GM19328 (cell line): ENCODE measurements at regions not wholly inside any gene's neighbourhood (a gene's known extent, or its start where the extent isn't known, plus 50 kb on each side); places are given as distances from the start of the nearest gene placed in this dataset.

Experiments used
- ATAC-seq: cut with Tn5 transposase; IDR thresholded peaks from one replicate; pipeline ENCODE4 v1.9.1; 2021; ENCODE audit warnings: mild to moderate bottlenecking, moderate library complexity; ENCODE audit not compliant: unreplicated experiment

DNA sequence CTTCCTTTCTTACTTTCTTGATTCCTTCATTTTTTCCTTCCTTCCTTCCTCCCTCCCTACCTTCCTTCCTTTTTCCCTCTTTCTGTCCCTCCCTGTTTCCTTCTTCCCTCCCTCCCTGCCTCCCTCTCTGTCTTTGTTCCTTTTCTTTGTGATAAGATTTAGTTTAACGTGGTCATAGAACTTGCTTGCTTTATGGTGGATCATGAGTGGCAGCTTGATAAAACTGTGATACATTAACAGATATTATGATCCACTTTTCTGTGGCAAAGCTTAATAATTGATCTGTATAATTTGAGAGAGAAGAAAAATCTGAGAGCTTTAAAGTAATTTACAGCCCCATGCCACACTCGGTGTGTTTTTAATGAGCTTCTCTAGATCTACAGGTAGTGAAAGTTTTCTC is 280.5 kb downstream of the RNF144B start:
- ATAC-seq: no peak

GRCh38 chr6:18668994-18669393 is 281.8 kb downstream of the RNF144B start:
- ATAC-seq: no peak

- ATAC-seq: no peak
Measured at GRCh38 chr6:18672852-18673251, 285.7 kb downstream of the RNF144B start.

- no peak for ATAC-seq
Measured at GRCh38 chr6:18674346-18674745, 287.2 kb downstream of the RNF144B start.

- no peak for ATAC-seq
Measured at GRCh38 chr6:18675881-18676280, 288.7 kb downstream of the RNF144B start.

DNA sequence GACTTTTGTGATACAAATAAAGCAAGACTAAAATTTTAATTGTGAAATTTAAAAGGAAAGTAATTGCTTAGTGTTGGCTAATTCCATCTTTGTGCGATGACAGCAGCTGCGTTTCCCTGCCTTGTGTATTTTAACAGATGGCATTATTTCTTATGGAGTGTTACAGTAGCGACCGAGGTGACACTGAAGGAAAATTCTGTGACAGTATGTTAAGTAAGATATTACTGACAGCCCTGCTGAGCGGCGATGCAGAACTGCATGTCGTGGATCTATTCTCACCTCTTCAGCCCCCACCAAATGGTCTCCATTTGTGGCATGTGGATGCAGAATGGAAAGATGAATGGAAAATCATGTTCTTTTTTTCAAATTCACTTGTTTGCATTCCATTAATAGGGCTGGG is 289.4 kb downstream of the RNF144B start:
- ATAC-seq: no peak

GRCh38 chr6:18680842-18681241 is 293.7 kb downstream of the RNF144B start:
- no peak for ATAC-seq

GRCh38 chr6:18681832-18682503 is 294.8 kb downstream of the RNF144B start:
- no peak for ATAC-seq

GRCh38 chr6:18684343-18684742 is 297.2 kb downstream of the RNF144B start:
- ATAC-seq: no peak

DNA sequence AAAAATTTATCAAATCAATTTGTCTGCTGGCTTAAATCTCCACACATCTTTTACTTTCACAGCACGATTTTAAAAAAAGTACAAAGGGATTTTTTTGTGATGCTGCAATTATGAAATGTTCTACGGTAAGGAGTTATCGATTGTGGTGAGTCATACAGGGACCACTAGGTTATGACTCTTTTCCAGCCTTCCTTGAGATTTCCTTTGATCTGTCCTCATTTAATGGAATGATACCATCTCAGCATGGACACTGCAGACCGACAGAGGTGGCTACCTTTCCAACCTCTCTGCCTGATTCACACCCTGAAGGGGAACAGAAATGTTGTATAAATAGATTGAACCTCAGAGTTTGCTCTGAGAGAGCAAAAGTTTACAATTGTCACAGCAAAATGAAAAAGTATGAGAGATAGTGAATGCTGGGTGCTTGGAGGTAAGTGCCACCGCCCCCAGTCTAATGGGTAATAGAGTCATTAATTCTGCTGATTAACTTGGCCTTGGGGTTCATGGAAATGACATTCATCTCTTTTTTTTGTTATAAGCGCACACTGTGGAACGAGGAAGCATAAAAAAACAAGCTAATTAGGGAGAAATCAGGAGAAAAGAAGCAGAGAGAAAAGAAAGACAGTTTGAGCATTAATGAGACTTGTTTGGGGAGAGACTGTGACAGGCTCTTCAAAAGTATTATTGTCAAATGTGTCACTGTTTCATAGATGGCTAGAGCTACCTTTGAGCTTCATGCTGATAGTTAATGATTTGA is 306.0 kb downstream of the RNF144B start:
- no peak for ATAC-seq

DNA sequence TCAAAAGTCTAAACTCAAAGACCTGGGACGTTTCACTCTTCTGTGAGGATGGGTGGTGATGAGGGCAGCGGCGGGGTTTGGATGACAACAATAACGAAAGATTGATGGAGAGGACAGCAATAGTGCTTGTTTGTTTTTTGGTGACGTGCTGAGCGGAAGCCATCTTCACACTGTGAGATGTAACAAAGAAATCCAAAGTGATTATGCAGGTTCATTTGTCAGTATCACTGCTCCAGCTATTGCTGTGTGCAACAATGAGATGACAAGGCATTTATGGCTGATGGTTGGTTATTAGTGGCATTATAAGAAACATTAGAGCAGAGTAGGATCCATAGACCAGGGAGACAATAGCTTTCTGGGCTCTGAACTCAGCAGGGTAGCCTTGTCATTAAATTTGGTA is 306.7 kb downstream of the RNF144B start:
- ATAC-seq: no peak

DNA sequence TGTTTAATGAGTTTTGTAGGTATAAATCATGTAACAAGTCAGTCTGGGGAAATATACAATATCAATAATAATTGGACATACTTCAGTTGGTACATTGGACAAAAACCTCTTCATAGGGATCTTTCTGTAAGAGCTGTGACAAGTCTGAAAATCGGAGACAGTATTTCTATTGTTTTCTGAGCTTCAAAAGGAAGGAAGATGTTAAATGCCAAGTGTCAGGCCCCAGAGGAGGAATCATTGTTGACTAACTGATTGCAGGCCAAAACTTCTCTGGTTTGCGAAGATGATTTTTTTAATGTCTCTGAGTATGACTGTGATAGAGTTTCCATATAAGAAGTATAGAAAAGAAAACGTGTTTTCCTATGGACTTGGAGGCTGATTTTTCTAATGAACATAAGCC is 316.4 kb downstream of the RNF144B start:
- ATAC-seq: no peak

- no peak for ATAC-seq
Measured at GRCh38 chr6:18707714-18708439, 320.7 kb downstream of the RNF144B start.

- ATAC-seq: no peak
Measured at GRCh38 chr6:18712595-18712994, 325.4 kb downstream of the RNF144B start.

GRCh38 chr6:18720075-18720474 is 332.9 kb downstream of the RNF144B start:
- no peak for ATAC-seq

DNA sequence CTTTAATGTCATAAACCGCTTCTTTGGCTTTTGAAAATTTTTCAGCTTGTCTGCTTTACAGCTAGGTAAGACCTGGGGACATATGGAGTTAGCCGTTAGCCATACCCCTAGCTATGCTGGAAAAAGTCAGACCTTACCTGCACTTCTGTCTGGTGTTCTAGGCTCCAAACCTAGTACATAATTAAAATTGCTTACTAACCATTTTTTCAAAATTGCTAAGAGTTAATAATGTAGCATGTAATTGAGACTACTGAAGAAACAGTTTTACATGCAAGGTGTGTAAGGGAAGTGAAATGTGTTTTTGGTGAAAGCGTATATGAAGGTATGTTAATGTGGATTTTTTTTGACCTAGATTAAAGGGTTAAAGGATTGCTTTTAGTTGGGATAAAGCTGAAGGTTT is 336.9 kb downstream of the RNF144B start:
- ATAC-seq: no peak

DNA sequence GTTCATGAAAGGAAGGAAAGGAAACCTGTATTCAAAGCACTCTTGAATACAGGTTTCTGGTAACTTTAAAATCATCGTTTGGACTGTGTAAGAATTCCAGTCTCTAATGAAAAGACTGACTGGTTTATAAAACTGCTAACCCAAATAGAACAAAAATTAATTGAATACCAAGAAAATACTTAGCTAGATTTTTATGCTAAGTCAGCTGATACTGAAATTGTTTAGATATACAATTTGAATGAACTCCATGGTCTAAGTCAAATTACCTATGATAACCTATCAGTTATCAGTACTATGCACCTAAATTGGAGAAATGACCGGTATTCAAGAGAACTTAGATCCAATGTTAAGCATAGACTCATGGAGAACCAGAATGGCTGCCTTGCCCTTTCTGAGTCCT is 338.3 kb downstream of the RNF144B start:
- no peak for ATAC-seq

DNA sequence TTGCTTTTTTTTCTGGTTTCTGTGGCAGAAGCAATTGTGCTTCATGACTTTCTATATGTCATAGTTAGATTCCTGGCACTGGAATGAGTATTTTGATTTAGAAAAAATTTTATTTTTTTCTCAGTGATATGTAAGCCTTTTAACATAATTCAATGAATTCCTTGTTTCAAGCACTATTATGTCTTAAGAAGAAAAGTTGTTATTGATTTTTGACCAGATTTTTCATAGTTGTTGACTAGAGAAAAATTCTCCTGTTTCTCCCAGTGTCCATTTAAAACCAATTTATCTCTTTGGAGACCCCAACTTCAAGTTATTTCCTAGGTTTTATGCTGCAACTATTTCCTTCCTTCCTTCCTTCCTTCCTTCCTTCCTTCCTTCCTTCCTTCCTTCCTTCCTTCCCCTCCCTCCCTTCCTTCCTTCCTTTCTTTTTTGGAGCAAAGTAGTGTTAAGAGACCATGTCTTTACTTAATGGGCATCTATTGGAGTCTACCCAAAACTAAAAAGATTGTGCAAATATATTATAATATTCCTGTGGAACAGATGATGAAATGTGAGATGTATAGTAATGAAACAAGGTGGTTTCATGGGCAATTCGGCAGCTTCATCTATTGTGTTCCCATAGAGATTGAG is 346.9 kb downstream of the RNF144B start:
- ATAC-seq: no peak

- ATAC-seq: no peak
Measured at GRCh38 chr6:18741741-18742140, 354.6 kb downstream of the RNF144B start.

DNA sequence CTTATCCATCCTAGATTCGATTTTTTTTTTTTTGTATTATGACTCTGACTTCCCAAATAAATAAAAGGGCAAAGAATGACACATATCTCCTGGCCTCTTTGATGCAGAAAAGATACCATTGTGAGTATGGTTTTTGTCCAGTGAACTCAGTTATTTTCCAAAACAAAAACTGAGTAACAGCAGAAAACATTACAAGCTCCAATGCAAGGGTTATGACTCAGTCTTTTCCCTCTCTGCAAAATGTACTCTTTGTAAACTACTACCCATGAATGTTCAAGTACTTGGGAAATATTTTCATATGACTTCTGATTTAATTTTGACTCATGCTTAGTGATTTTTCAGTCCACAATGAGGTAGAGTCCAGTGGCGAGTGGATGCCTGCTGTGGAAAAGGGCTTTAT is 355.3 kb downstream of the RNF144B start:
- ATAC-seq: no peak

DNA sequence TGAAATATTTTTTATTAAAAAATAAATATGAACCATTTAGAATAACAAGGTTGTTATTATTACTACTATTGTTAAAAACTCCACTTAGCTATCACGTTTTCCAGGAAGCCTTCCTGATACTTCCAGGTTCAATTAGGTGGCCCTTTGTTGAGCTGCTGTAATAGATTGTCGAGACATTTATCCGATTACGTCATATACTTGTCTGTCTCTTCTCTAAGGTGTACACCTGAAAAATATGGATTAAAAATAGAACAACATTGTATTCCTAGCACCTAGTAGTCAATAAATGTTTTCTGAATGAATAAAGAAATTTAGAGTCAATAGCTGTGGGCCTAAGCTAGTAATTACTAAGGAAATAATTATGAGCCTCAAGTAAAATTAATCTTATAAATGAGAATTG is 359.6 kb downstream of the RNF144B start:
- no peak for ATAC-seq

GRCh38 chr6:18748314-18748713 is 361.2 kb downstream of the RNF144B start:
- no peak for ATAC-seq
